ENCODE measurements at regions not wholly inside any gene's neighbourhood (a gene's known extent, or its start where the extent isn't known, plus 50 kb on each side); places are given as distances from the start of the nearest gene placed in this dataset.

DNA sequence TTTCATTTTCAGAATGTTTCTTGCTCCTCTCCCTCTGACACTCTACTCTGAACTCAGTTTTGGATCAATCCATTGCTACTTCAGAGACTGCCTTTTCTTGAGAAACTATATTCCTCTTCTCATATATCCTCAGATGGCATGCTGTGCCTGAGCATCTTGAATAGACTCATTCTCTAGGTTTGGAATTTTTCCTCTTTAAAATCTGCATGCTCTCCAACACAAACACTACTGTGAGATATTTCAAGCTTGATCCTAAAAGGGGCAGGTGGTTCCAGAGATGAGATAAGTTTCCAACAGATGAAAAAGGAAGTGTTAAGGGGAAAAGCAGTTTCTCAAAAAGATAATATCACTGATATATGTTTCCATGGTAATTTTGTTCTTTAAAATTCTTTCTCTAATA, 742.2 kb upstream of the EPHA6 start:
- DNase-seq (ENCODE audit: low read depth, low spot score), result no peak

DNA sequence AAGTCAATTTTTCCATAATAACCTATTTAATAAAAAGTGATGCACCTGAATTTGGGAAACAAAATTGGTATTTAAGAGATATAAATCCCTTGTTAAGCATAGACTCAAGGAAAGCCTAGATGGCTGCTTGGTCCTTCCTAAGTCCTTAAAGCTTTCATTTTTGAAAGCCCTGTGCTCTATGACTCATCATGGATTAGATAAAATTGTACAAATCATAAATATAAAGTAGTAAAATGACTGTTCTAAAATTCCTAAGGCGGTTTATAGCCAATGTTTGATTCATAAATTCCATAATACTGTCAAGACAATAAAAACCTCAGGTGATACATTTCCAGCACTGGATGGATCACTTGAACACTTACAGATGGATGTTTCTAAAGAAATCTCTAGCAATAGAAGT, 730.8 kb upstream of the EPHA6 start:
- DNase-seq (ENCODE audit: low read depth, low spot score), result no peak

DNA sequence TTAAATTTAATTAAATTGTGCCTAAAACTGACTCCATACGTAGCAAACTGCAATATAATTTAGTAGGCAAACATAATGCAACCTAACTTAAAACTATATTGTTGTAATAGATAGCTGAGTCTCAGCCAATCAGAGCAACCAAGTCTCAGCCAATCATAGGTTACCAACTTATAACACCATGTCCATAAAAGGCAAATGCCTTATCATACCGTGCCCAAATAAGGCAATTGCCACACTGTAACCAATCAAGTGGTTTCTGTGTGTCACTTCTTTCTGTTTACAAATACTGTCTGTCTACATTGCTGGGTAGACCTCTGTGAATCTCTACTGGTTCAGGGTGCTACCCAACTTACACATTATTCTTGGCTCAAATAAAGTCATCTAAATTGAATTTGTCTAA, 728.4 kb upstream of the EPHA6 start:
- DNase-seq (ENCODE audit: low read depth, low spot score), result no peak

DNA sequence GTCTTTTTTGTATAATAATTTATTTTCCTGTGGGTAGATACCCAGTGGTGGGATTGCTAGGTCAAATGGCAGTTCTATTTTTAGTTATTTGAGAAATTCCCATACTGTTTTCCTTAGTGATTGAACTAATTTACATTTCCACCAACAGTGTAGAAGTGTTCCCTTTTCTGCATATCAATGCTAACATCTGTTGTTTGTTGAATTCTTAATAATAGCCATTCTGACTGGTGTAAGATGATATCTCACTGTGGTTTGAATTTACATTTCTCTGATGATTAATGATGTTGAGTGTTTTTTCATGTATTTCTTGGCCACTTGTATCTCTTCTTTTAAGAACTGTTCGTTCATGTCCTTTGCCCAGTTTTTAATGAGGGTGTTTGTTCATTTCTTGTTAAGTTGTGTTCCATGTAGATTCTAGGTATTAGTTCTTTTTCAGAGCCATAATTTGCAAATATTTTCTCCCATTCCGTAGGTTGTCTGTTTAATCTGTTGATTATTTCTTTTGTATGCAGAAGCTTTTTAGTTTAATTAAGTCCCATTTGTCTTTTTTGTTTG, 713.3 kb upstream of the EPHA6 start:
- DNase-seq (ENCODE audit: low read depth, low spot score), result no peak

DNA sequence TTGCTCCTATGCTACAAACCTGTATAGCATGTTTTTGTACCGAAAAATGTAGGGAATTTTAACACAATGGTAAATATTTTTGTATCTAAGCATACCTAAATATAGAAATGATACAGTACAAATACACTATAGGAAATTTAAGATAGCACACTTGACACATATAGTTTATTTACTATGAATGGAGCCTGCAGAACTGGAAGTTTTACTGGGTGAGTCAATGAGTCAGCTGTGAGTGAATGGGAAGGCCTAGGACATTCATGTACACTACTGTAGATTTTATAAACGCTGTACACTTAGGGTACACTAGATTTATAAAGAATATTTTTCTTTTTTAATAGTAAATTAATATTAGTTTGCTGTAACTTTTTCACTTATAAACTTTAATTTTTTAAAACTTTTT, 707.7 kb upstream of the EPHA6 start:
- DNase-seq (ENCODE audit: low read depth, low spot score), result no peak
